ENCODE measurements at regions not wholly inside any gene's neighbourhood (a gene's known extent, or its start where the extent isn't known, plus 50 kb on each side); places are given as distances from the start of the nearest gene placed in this dataset.

- H3K4me3 ChIP-seq (ENCODE audit: low read depth, poor library complexity, severe bottlenecking), result no peak overlapping the region
- no peak for DNase-seq (ENCODE audit: low spot score in 2 of 2)
- TF ChIP-seq CTCF (IDR thresholded peaks at IDR 0.05) (no peak), POLR2A (IDR thresholded peaks at IDR 0.05) (no peak)
- intact Hi-C loops (cut with DNase I; ENCODE audit: low total_unique reads), result no loop called here
Observed at GRCh38 chr1:170318736-170319135, 173.0 kb downstream of the NTMT2 start.

GRCh38 chr1:170321113-170321512 lies 175.4 kb downstream of the NTMT2 start:
- no peak for TF ChIP-seq POLR2A (IDR thresholded peaks at IDR 0.05)
- TF ChIP-seq CTCF (IDR thresholded peaks at IDR 0.05), result no peak
- DNase-seq (ENCODE audit: low spot score in 2 of 2), result no peak
- 80 to 85% methylated on average over 6 of the region's 6 CpGs for WGBS, 2 donors
- intact Hi-C loops (cut with DNase I; ENCODE audit: low total_unique reads), result no loop called here
- no peak overlapping the region for H3K4me3 ChIP-seq (ENCODE audit: low read depth, poor library complexity, severe bottlenecking)

- DNase-seq (ENCODE audit: low spot score in 2 of 2), result no peak
- no peak for TF ChIP-seq CTCF (IDR thresholded peaks at IDR 0.05)
- TF ChIP-seq POLR2A (IDR thresholded peaks at IDR 0.05), result no peak
- intact Hi-C loops (cut with DNase I; ENCODE audit: low total_unique reads), result no loop called here
- WGBS, 2 donors, result 83 to 93% methylated on average over 1 of the region's 1 CpG
- no peak overlapping the region for H3K4me3 ChIP-seq (ENCODE audit: low read depth, poor library complexity, severe bottlenecking)
Observed at GRCh38 chr1:170326186-170326585, 180.4 kb downstream of the NTMT2 start.

GRCh38 chr1:170332801-170333200 lies 187.0 kb downstream of the NTMT2 start:
- TF ChIP-seq CTCF (IDR thresholded peaks at IDR 0.05) (no peak), POLR2A (IDR thresholded peaks at IDR 0.05) (no peak)
- H3K4me3 ChIP-seq (ENCODE audit: low read depth, poor library complexity, severe bottlenecking), result no peak overlapping the region
- DNase-seq (ENCODE audit: low spot score in 2 of 2), result no peak
- intact Hi-C loops (cut with DNase I; ENCODE audit: low total_unique reads), result no loop called here

- TF ChIP-seq POLR2A (IDR thresholded peaks at IDR 0.05), result no peak
- TF ChIP-seq CTCF (IDR thresholded peaks at IDR 0.05), result no peak
- intact Hi-C loops (cut with DNase I; ENCODE audit: low total_unique reads), result no loop called here
- WGBS, 2 donors, result 82% methylated on average over 6 of the region's 6 CpGs
- no peak overlapping the region for H3K4me3 ChIP-seq (ENCODE audit: low read depth, poor library complexity, severe bottlenecking)
- DNase-seq (ENCODE audit: low spot score in 2 of 2), result no peak
Observed at GRCh38 chr1:170337413-170337994, 191.7 kb downstream of the NTMT2 start.

DNA sequence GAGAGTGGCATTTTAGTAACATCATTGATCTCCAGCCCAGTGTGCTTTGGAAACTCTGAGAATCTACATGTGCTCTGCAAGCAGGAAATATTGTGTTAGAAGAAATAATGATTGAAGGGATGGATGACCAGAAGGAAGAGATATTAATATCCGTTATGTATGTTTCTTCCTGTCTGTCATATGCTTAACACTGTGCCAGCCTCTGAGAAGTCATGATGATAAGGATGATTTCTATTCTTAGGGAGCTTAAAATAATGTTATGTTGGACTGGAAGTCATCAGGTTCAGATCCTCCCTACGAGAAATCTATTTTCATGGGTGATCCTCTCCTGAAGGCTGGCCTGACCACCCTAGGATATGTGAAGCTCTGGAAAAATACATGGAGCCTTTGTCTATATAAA lies 192.4 kb upstream of the GORAB start:
- no peak for DNase-seq (ENCODE audit: low spot score in 2 of 2)
- TF ChIP-seq POLR2A (IDR thresholded peaks at IDR 0.05), result no peak
- TF ChIP-seq CTCF (IDR thresholded peaks at IDR 0.05), result no peak
- H3K4me3 ChIP-seq (ENCODE audit: low read depth, poor library complexity, severe bottlenecking), result no peak overlapping the region
- intact Hi-C loops (cut with DNase I; ENCODE audit: low total_unique reads), result no loop called here
- 74 to 91% methylated on average over 2 of the region's 2 CpGs for WGBS, 2 donors

Measured in lower leg skin (tissue), 4 donors.